Neural cell (in vitro differentiated cells): ENCODE measurements at regions not wholly inside any gene's neighbourhood (a gene's known extent, or its start where the extent isn't known, plus 50 kb on each side); places are given as distances from the start of the nearest gene placed in this dataset.

Experiments used
- H2AFZ ChIP-seq: fragments of 200-600, 300-800 bp; sonication (generic), shearing (Covaris generic); 2 replicates; pipeline ENCODE4 v1.6.0; 2014; ENCODE audit warnings: low read depth, mild to moderate bottlenecking, antibody characterized with exemption, low read length, moderate library complexity
- H3F3A ChIP-seq: fragments of 200-600 bp; shearing (Covaris generic); 2 replicates; pipeline ENCODE4 v1.6.1; 2016; ENCODE audit warnings: mild to moderate bottlenecking, moderate library complexity, mixed read lengths, antibody characterized with exemption, low read length; ENCODE audit not compliant: insufficient read depth, poor library complexity, severe bottlenecking
- H3K27ac ChIP-seq: fragments of 200-600, 300-800 bp; sonication (generic), shearing (Covaris generic); 2 replicates; pipeline ENCODE4 v1.5.1; 2014; ENCODE audit warnings: mild to moderate bottlenecking, low read length, moderate library complexity
- H3K27me3 ChIP-seq: fragments of 300-800, 200-600 bp; sonication (generic), shearing (Covaris generic); 2 replicates; pipeline ENCODE4 v1.6.0; 2014; ENCODE audit warnings: mild to moderate bottlenecking, low read depth, low read length, moderate library complexity; ENCODE audit not compliant: insufficient read depth
- H3K36me3 ChIP-seq: fragments of 300-800, 200-600 bp; sonication (generic), shearing (Covaris generic); 2 replicates; pipeline ENCODE4 v1.5.1; 2014; ENCODE audit warnings: mild to moderate bottlenecking, antibody characterized with exemption, low read length, moderate library complexity; ENCODE audit not compliant: insufficient read depth
- H3K4me2 ChIP-seq: fragments of 300-800, 200-600 bp; sonication (generic), shearing (Covaris generic); 2 replicates; pipeline ENCODE4 v1.6.0; 2014; ENCODE audit warnings: mild to moderate bottlenecking, low read length
- H3K4me3 ChIP-seq: fragments of 300-800, 200-600 bp; sonication (generic), shearing (Covaris generic); 2 replicates; pipeline ENCODE4 v1.5.1; 2014; ENCODE audit warnings: mild to moderate bottlenecking, low read length, moderate library complexity
- H3K79me2 ChIP-seq: fragments of 200-600 bp; shearing (Covaris generic); replicated peaks from 2 replicates; pipeline ENCODE4 v1.6.0; 2014; ENCODE audit warnings: mild to moderate bottlenecking, low read length, moderate library complexity; ENCODE audit not compliant: insufficient read depth
- H3K9ac ChIP-seq: fragments of 300-800, 200-600 bp; sonication (generic), shearing (Covaris generic); 2 replicates; pipeline ENCODE4 v1.6.1; 2016; ENCODE audit warnings: mild to moderate bottlenecking, low read length, mixed read lengths
- H3K9me2 ChIP-seq: fragments of 200-600 bp; shearing (Covaris generic); 2 replicates; pipeline ENCODE4 v1.6.1; 2016; ENCODE audit warnings: mild to moderate bottlenecking, low read length, mixed read lengths; ENCODE audit not compliant: insufficient read depth
- H3K9me3 ChIP-seq: fragments of 200-600, 300-800 bp; sonication (generic), shearing (Covaris generic); 2 replicates; pipeline ENCODE4 v1.6.1; 2016; ENCODE audit warnings: mild to moderate bottlenecking, mixed run types, low read length, moderate library complexity, mixed read lengths
- H4K20me1 ChIP-seq: fragments of 200-600 bp; shearing (Covaris generic); 2 replicates; pipeline ENCODE4 v1.6.1; 2016; ENCODE audit warnings: mild to moderate bottlenecking, mixed run types; ENCODE audit not compliant: insufficient read depth
- EP300 ChIP-seq: fragments of 450-650 bp; conservative IDR thresholded peaks from 2 replicates; pipeline ENCODE4 v1.6.1; 2014; ENCODE audit warnings: antibody characterized with exemption, mild to moderate bottlenecking, moderate library complexity; ENCODE audit not compliant: poor library complexity, severe bottlenecking
- EZH2 ChIP-seq: fragments of 200-600, 300-800 bp; shearing (Covaris generic), sonication (generic); IDR thresholded peaks from 2 replicates; pipeline ENCODE4 v1.6.1; 2014; ENCODE audit warnings: antibody characterized with exemption, low read length, borderline replicate concordance, mild to moderate bottlenecking; ENCODE audit not compliant: insufficient read depth, poor library complexity, severe bottlenecking
- MXI1 ChIP-seq: fragments of 450-650 bp; conservative IDR thresholded peaks from 2 replicates; pipeline ENCODE4 v1.6.1; 2014; ENCODE audit warnings: antibody characterized with exemption, mild to moderate bottlenecking; ENCODE audit not compliant: poor library complexity, severe bottlenecking
- POLR2AphosphoS5 ChIP-seq: IDR thresholded peaks from 2 replicates; pipeline ENCODE4 v1.6.1; 2012
- RAD21 ChIP-seq: fragments of 450-650 bp; conservative IDR thresholded peaks from 2 replicates; pipeline ENCODE4 v1.6.1; 2014; ENCODE audit warnings: antibody characterized with exemption, mild to moderate bottlenecking, moderate library complexity
- SMC3 ChIP-seq: fragments of 450-650 bp; conservative IDR thresholded peaks from 2 replicates; pipeline ENCODE4 v1.6.1; 2014; ENCODE audit warnings: antibody characterized with exemption, mild to moderate bottlenecking, moderate library complexity; ENCODE audit not compliant: poor library complexity
- TAF1 ChIP-seq: IDR thresholded peaks from 2 replicates; pipeline ENCODE4 v1.6.1; 2012; ENCODE audit warnings: low read depth
- TF ChIP-seq, protein P1 (sequence below): fragments of 450-650 bp; IDR thresholded peaks from 2 replicates; pipeline ENCODE4 v1.5.1; 2014; ENCODE audit warnings: antibody characterized with exemption, mild to moderate bottlenecking, moderate library complexity; ENCODE audit not compliant: poor library complexity, severe bottlenecking
- TF ChIP-seq, protein P2 (sequence below): IDR thresholded peaks from 2 replicates; pipeline ENCODE4 v1.6.1; 2012; ENCODE audit warnings: borderline replicate concordance

DNA sequence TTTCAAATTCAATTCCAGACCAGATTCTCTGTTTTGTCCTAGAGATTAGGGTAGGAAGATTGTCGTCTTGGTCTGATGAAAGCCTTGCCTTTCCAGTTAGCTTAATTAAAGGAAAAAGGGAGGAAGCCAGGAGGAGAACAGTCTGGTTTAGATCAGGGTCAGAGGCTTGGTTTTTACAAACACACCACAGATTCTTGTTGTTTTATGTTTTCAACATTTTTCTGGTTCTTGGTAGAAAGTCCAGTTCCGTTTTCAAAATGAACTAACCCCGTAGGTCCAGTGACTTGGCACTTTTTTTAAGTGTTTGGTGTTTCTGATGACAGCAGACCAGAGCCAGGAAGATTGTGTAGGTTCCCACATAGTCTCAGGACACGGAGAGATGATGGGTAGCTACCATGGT is 167.1 kb upstream of the INHBA start:
- no peak overlapping the region for H3K4me2 ChIP-seq
- no peak overlapping the region for H3K27ac ChIP-seq
- no peaks in the 10 kb centered on the region for H3K9me3 ChIP-seq
- no peaks in the 10 kb centered on the region for H3K27me3 ChIP-seq
- H3K9me2 ChIP-seq: no peaks in the 10 kb centered on the region
- no peaks in the 10 kb centered on the region for H3F3A ChIP-seq
- H3K36me3 ChIP-seq: no peaks in the 10 kb centered on the region
- H3K9ac ChIP-seq: no peak overlapping the region
- TF ChIP-seq, protein P1, sequence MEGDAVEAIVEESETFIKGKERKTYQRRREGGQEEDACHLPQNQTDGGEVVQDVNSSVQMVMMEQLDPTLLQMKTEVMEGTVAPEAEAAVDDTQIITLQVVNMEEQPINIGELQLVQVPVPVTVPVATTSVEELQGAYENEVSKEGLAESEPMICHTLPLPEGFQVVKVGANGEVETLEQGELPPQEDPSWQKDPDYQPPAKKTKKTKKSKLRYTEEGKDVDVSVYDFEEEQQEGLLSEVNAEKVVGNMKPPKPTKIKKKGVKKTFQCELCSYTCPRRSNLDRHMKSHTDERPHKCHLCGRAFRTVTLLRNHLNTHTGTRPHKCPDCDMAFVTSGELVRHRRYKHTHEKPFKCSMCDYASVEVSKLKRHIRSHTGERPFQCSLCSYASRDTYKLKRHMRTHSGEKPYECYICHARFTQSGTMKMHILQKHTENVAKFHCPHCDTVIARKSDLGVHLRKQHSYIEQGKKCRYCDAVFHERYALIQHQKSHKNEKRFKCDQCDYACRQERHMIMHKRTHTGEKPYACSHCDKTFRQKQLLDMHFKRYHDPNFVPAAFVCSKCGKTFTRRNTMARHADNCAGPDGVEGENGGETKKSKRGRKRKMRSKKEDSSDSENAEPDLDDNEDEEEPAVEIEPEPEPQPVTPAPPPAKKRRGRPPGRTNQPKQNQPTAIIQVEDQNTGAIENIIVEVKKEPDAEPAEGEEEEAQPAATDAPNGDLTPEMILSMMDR: no peak
- TF ChIP-seq RAD21 (no peak), TAF1 (no peak), EZH2 (no peak), EP300 (no peak), POLR2AphosphoS5 (no peak), MXI1 (no peak), SMC3 (no peak)
- TF ChIP-seq, protein P2, sequence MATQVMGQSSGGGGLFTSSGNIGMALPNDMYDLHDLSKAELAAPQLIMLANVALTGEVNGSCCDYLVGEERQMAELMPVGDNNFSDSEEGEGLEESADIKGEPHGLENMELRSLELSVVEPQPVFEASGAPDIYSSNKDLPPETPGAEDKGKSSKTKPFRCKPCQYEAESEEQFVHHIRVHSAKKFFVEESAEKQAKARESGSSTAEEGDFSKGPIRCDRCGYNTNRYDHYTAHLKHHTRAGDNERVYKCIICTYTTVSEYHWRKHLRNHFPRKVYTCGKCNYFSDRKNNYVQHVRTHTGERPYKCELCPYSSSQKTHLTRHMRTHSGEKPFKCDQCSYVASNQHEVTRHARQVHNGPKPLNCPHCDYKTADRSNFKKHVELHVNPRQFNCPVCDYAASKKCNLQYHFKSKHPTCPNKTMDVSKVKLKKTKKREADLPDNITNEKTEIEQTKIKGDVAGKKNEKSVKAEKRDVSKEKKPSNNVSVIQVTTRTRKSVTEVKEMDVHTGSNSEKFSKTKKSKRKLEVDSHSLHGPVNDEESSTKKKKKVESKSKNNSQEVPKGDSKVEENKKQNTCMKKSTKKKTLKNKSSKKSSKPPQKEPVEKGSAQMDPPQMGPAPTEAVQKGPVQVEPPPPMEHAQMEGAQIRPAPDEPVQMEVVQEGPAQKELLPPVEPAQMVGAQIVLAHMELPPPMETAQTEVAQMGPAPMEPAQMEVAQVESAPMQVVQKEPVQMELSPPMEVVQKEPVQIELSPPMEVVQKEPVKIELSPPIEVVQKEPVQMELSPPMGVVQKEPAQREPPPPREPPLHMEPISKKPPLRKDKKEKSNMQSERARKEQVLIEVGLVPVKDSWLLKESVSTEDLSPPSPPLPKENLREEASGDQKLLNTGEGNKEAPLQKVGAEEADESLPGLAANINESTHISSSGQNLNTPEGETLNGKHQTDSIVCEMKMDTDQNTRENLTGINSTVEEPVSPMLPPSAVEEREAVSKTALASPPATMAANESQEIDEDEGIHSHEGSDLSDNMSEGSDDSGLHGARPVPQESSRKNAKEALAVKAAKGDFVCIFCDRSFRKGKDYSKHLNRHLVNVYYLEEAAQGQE: no peak
- H3K4me3 ChIP-seq: no peak overlapping the region
- no peaks in the 10 kb centered on the region for H3K79me2 ChIP-seq
- H4K20me1 ChIP-seq: no peaks in the 10 kb centered on the region
- H2AFZ ChIP-seq: no peak overlapping the region

DNA sequence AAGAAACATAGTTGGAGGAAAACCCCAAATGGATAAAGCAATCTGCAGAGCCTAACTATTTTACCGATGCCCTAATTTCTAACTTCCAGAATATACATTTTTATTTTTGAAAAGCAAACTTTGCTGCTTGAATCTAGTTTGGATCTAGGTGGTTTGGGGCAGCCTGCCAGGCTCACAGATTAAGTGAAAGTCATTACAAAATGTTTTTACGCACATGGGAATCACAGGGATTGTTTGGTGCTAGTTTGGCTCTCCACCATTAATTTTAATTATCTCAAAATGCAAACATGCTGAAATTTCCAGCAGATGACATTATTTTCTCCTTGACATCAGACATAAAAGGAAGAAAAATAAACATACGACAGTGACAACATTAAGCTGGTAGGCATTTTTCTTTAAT is 166.7 kb upstream of the INHBA start:
- no peak overlapping the region for H3K4me2 ChIP-seq
- no peaks in the 10 kb centered on the region for H3F3A ChIP-seq
- no peaks in the 10 kb centered on the region for H3K79me2 ChIP-seq
- H3K27me3 ChIP-seq: no peaks in the 10 kb centered on the region
- no peak overlapping the region for H2AFZ ChIP-seq
- no peaks in the 10 kb centered on the region for H3K9me3 ChIP-seq
- H3K9me2 ChIP-seq: no peaks in the 10 kb centered on the region
- H4K20me1 ChIP-seq: no peaks in the 10 kb centered on the region
- no peak overlapping the region for H3K4me3 ChIP-seq
- H3K9ac ChIP-seq: no peak overlapping the region
- TF ChIP-seq MXI1 (no peak), EZH2 (no peak), TAF1 (no peak), POLR2AphosphoS5 (no peak), EP300 (no peak), RAD21 (no peak)
- TF ChIP-seq, protein P1: no peak
- no peak overlapping the region for H3K27ac ChIP-seq
- H3K36me3 ChIP-seq: no peaks in the 10 kb centered on the region
